Spleen (tissue), 7 donors: ENCODE measurements at regions not wholly inside any gene's neighbourhood (a gene's known extent, or its start where the extent isn't known, plus 50 kb on each side); places are given as distances from the start of the nearest gene placed in this dataset.

Experiments
- POLR2A ChIP-seq, 3 donors: fragments of 450-650 bp; IDR thresholded peaks; one replicate each; pipeline ENCODE4 v1.5.1; 2017; ENCODE audit warnings: antibody characterized with exemption in 3 of 3, mild to moderate bottlenecking in 1 of 3
- POLR2AphosphoS5 ChIP-seq, 3 donors: sonication (generic); formaldehyde crosslinking; IDR thresholded peaks; one replicate each; pipeline ENCODE4 v1.5.1; 2017; ENCODE audit warnings: antibody characterized with exemption in 3 of 3
- TF ChIP-seq, protein P1 (sequence below), 11 experiments: fragments of 200-600 bp in 7 of 11; fragments of 450-650 bp in 4 of 11; sonication (generic) in 4 of 11; IDR thresholded peaks in 8 of 11; conservative IDR thresholded peaks in 3 of 11; 1 replicate in 7 of 11; 2 replicates in 4 of 11; pipeline versions ENCODE4 v1.4.0 to v1.8.0; 2016 to 2021; ENCODE audit warnings: antibody characterized with exemption in 11 of 11, inconsistent platforms in 4 of 11, mild to moderate bottlenecking in 1 of 11
- donor health status: DM: no; HTN: no; CAD: no; lungs with moderate emphysema.
- donor health status: DM: no; HTN: no; CAD: no.
- donor health status: DM: no; HTN: no; CAD: no.

DNA sequence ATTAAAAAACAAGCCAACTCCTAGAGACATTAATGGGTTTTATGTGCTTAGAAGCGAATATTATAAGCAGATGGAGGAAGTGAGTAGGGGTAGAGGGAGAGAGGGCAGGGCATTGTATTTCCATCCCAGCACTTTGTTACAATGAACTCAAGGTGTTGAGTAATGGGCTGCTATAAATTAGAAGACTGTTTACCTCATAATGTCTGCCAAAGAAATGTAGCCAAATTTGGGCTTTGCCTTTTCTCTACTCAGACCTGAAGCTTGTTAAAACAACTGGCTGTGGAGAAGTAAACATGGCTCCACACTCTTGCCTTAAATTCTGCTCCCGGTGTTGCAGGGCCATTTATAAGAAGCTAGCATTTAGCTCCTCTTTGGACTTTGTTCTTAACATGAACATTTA is 134.7 kb downstream of the PMP22 start:
- no peak for TF ChIP-seq POLR2A (IDR thresholded peaks at IDR 0.05)
- no peak for TF ChIP-seq POLR2AphosphoS5 (IDR thresholded peaks at IDR 0.05)
- TF ChIP-seq, protein P1, sequence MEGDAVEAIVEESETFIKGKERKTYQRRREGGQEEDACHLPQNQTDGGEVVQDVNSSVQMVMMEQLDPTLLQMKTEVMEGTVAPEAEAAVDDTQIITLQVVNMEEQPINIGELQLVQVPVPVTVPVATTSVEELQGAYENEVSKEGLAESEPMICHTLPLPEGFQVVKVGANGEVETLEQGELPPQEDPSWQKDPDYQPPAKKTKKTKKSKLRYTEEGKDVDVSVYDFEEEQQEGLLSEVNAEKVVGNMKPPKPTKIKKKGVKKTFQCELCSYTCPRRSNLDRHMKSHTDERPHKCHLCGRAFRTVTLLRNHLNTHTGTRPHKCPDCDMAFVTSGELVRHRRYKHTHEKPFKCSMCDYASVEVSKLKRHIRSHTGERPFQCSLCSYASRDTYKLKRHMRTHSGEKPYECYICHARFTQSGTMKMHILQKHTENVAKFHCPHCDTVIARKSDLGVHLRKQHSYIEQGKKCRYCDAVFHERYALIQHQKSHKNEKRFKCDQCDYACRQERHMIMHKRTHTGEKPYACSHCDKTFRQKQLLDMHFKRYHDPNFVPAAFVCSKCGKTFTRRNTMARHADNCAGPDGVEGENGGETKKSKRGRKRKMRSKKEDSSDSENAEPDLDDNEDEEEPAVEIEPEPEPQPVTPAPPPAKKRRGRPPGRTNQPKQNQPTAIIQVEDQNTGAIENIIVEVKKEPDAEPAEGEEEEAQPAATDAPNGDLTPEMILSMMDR (IDR thresholded peaks at IDR 0.05 in 8 of 11, conservative IDR thresholded peaks at IDR 0.05 in 3 of 11) = no peak
